ENCODE measurements at regions not wholly inside any gene's neighbourhood (a gene's known extent, or its start where the extent isn't known, plus 50 kb on each side); places are given as distances from the start of the nearest gene placed in this dataset.

- ATAC-seq (no peak), DNase-seq (no peak)
- intact Hi-C loops (cut with micrococcal nuclease), result no loop called here
Measured at GRCh38 chr2:12037301-12037700, 290.9 kb downstream of the LPIN1 start.

GRCh38 chr2:12041236-12041635 lies 294.8 kb downstream of the LPIN1 start:
- DNase-seq (no peak), ATAC-seq (no peak)
- intact Hi-C loops (cut with micrococcal nuclease), result no loop called here

DNA sequence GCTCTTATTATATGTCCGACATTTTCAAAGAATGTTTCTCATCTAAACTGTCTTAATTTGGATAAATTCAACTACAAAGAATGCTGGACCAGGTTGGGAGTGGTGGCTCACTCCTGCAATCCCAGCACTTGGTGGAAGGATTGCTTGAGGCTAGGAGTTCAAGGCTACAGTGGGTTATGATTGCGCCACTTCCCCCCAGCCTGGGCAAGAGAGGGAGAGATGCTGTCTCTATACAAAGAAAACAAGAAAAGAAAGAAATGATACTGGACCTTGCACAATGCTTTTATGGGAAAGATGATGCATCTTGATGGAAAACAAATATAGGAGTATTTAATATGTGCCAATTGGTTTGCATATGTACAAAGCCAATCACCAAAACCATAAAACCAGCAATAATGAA lies 296.7 kb downstream of the LPIN1 start:
- DNase-seq, result no peak
- intact Hi-C loops (cut with micrococcal nuclease), result no loop called here

DNA sequence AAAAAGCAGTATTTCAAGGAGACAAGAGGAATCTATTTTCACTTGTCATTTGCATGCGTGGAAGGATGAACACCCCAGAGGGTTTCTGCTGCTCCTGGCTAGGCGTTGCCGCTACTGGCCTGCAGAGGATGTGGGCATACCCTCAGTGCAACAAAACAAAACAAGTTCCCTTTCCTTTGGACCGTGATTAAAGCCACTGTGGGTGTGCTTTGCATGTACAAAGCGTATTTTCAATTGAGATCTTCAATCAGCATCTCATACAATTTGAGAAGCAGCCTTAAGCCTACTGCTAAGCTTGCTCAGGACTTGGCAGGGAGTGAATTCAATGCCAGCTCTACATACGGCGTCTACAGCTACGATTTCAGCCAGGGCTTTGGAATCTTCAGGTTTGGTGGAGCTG lies 298.4 kb downstream of the LPIN1 start:
- ATAC-seq (no peak), DNase-seq (no peak)
- intact Hi-C loops (cut with micrococcal nuclease), result no loop called here

More for the DNA sequence above, 296.7 kb downstream of the LPIN1 start:
- no peak for ATAC-seq

DNA sequence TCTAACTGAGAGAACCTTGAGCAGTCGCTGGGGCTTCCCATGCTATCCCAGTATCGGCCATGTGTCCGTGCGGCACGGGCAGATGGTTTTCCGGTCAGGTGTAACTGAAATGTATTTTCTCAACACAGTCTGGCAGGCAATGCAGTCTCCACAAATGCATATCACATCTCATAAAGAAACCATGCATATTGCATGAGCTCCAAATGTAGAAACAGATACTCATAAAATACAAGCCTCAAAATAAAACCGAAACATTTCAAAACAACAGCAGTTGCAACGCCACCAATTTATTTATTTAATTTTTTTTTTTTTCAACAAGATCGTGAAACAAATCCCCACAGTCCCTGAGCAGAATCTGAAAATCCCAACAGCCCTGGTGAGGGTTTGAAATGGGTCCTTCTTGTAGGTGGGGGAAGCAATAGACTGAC lies 299.4 kb downstream of the LPIN1 start:
- ATAC-seq (no peak), DNase-seq (no peak)
- intact Hi-C loops (cut with micrococcal nuclease), result no loop called here

DNA sequence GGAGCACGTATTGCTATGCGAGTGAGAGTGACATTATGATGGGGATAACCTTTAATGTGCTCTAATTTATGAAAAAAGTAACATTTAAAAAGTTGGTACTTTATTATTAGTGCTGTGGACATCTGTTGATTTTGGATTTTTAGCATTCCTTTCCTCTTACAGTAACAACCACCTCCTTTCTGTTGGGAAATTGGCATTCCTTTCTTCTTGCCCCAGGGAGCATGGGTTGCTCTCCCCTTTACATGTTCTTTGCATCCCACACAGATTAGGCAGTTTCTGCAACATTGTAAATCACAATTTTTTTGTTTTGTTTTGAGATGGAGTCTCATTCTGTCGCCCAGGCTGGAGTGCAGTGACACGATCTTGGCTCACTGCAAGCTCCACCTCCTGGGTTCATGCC lies 300.2 kb downstream of the LPIN1 start:
- intact Hi-C loops (cut with micrococcal nuclease), result no loop called here
- no peak for DNase-seq
- no peak for ATAC-seq

DNA sequence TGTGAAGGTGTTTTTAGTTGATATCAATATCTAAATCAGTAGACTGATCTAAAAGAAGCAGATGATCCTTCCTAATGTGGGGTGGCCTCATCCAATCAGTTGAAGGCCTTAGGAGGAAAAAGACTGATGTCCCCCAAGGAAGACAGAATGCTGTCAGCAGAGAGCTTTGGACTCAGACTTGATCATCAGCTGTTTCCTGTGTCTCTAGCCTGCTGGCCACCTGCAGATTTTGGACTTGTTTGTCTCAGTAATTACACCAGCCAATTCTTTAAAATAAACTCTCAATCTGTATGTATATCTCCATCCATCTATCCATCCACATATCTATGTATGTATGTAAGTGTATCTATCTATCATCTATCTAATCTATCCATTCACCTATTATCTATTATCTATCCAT lies 301.3 kb downstream of the LPIN1 start:
- no peak for DNase-seq
- intact Hi-C loops (cut with micrococcal nuclease), result no loop called here
- no peak for ATAC-seq

DNA sequence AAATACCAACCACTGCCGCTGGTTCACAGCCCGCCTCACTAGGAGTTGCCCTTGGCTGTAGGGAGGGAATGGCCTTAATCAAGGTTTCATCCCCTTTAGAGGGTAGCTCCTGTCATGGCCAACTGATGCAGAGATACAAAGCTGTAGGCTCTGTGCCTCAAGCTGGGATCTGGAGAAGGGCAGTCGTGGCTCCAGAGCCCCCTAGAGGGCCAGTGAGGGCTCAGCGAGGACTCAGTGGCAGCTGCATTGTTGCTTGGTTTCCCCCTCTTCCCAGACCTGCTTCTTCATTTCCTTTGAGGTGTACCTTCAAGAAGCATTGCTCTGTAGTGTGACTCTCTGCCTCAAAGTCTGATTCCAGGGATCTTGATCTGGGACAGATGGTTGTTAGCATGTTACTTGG lies 302.1 kb downstream of the LPIN1 start:
- DNase-seq (no peak), ATAC-seq (no peak)
- intact Hi-C loops (cut with micrococcal nuclease), result no loop called here

DNA sequence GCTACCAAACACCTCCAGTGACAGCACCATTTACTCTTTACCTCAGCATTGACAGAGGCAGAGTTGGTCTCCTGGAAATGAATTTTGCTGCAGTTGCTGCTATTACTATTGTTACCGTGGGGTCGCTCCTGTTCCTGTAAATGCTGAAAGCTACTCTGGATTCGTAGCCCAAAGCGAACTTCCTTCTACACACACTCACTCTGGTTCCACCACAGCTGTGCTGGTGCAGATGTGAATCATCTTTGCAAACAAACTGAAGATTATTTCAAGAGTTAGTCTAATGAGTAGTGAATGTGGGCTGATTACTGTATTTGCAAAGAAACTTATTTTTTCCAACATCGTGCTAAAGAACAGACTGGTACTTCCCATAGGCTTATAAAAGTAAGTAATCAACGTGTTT lies 304.0 kb downstream of the LPIN1 start:
- peak; percentile 27 for ATAC-seq
- intact Hi-C loops (cut with micrococcal nuclease), result no loop called here
- DNase-seq, result no peak

GRCh38 chr2:12051831-12052230 lies 305.4 kb downstream of the LPIN1 start:
- no peak for ATAC-seq
- intact Hi-C loops (cut with micrococcal nuclease), result no loop called here
- no peak for DNase-seq

GRCh38 chr2:12052796-12053195 lies 306.4 kb downstream of the LPIN1 start:
- intact Hi-C loops (cut with micrococcal nuclease), result no loop called here
- DNase-seq, result no peak
- ATAC-seq, result no peak

GRCh38 chr2:12054956-12055618 lies 308.7 kb downstream of the LPIN1 start:
- intact Hi-C loops (cut with micrococcal nuclease), result no loop called here
- no peak for ATAC-seq
- no peak for DNase-seq

DNA sequence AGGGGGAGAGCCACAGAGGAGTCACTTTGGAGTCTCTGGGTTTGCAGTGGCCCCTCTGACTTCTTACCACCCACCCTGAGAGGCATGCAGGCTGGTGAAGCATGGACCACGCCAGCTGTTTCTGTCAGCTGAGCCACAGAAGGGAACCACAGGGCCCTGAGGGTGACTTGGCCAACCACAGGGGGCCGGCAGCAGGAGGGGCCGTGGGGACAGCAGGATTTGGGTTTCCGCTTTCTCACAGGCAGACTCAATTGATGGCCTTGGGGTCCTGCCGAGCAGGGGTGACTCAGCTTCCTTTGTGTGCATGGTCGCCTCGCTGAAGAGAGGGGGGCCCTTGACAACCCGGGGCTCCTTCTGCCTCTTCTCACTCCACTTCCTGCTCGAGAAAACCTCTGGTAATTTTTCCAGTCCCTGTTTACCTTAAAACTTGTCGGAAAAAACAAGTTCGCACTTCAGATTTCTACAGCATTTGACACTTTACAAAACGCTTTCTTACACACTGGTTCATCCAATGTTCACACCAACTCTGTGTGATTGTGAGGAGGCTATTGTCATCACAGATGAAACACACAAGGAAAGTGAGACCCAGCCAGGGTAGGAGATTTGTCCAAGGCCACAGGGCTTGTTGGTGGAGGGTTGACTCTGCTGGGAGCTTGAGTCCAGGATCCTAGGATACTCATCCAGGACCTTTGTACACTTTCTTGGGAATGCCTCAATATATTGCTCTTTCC lies 311.2 kb downstream of the LPIN1 start:
- DNase-seq (peak; percentile 35), ATAC-seq (peak; percentile 32)
- intact Hi-C loops (cut with micrococcal nuclease), result no loop called here

DNA sequence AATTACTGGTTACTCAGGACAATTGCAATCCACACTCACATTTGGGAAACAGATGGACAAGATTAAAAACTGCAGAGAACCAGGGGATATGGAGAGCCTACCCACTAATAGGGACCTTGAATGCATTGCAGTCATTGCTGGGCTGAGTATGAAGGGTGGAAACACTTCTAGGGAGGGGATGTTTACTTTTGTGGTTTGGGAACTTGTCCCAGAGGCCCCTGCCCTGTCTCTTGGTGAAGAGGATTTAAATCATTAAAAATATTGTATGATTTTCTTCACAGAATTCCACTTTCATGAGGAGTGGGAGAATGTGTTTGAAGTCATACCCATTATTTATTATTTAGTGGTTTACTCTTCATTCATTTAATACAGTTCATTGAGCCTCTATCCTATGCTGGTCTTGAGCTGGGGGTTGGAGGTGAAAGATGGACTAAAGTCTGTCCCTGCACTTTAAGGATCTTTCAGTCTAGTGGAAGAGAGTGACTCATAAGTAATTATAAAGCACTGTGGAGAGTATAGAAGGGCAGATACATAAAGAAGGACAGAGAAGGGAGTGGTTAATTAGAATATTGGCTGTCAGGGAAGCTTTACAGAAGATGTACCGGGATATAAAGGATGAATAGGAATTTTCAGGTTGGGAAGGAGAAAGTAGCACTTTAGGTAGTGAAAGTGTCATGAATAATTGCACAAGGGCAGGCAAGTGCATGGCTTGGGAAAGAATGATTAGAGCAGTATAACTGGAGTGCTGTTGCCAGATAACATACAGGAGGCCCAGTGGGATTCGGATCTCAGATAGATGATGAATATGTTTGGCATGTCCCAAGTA lies 313.4 kb downstream of the LPIN1 start:
- ATAC-seq, result no peak
- DNase-seq, result no peak
- intact Hi-C loops (cut with micrococcal nuclease), result no loop called here

- no peak for ATAC-seq
- no peak for DNase-seq
- intact Hi-C loops (cut with micrococcal nuclease), result no loop called here
Measured at GRCh38 chr2:12060886-12061285, 314.5 kb downstream of the LPIN1 start.

DNA sequence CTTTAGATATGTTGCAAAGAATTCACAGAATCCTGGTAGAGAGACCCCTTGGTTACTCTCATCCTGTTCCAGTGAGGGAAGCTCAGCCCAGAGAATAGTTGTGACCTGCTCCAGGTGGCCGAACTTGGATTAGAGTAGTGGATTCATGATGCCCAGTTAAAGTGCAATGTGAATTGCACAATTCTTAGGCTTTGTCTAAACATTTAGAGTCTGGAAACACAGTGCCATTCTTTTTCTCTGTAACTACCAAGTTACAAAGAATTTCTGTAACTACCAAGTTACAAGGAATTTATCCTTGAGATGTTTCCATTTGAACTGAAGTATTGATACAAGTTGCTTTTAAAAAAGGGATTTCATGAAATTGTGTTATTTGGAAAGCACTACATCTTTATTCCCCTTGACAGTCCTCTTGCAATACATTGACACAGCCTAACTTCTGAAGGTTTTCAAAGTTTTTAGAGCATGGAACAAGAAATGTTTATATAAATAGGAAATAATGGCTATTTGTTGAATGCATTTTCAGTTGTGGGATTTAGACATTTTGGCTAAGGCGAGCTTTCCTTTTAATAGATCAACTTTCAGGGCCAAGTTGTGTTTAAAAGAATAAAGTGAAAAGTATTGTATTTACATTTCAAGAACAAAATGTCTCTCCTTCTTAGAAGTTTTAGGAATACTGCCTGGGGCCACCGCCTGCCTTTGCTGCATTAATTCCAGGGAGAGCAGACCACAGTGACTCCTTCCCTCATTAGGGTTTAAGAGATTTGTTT lies 315.0 kb downstream of the LPIN1 start:
- ATAC-seq, result no peak
- intact Hi-C loops (cut with micrococcal nuclease), result no loop called here
- no peak for DNase-seq

GRCh38 chr2:12062053-12062395 lies 315.6 kb downstream of the LPIN1 start:
- intact Hi-C loops (cut with micrococcal nuclease), result no loop called here
- DNase-seq (no peak), ATAC-seq (no peak)

- intact Hi-C loops (cut with micrococcal nuclease), result no loop called here
- DNase-seq, result no peak
- no peak for ATAC-seq
Measured at GRCh38 chr2:12063210-12063609, 316.8 kb downstream of the LPIN1 start.

DNA sequence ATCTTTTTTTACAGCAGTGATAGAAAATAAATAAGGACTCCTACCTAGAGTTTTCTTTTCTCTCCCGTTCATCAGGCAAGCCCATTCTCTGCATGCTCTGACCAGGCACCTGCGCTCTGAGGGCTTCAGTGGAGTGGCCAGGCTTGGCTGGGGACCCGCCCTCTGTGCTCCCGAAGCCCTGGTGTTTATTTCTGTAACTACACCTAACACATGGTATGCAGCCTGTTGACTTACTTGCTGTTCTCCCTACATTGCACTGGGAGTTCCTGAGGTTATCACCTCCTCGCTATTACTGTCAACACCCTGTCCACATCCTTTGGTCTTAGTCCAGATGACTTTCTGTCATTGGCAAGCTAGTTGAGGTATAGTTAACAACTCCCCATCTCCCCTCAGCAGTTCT lies 317.7 kb downstream of the LPIN1 start:
- DNase-seq (peak; percentile 38), ATAC-seq (peak; percentile 96)
- intact Hi-C loops (cut with micrococcal nuclease), result no loop called here

DNA sequence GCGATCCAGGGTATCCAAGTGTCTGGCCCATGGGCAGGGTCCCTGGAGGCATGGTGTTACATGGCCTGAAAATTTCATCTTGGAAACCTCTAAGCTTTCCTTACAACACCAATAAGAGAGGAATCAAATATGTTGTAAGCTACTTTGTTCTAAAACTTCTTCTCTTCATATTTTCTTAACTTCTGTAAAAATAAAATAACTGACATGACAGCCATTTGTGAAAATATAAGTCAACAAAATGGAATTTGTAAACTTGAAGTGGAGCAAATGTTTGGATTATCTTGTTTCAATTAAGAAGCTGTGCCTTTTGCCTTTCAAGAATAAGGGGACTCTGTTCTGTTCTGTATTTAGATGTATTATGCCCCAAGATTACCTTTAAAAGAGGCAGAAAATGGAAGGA lies 319.7 kb downstream of the LPIN1 start:
- DNase-seq, result no peak
- ATAC-seq, result no peak
- intact Hi-C loops (cut with micrococcal nuclease), result no loop called here

All from left ventricle myocardium superior (tissue), 1 donor.